OCI-LY1 (cell line): ENCODE measurements at regions not wholly inside any gene's neighbourhood (a gene's known extent, or its start where the extent isn't known, plus 50 kb on each side); places are given as distances from the start of the nearest gene placed in this dataset.

Experiments
- EZH2 ChIP-seq: fragments of 200-600 bp; sonication (generic), shearing (Covaris generic); IDR thresholded peaks from 2 replicates; pipeline ENCODE4 v1.8.0; 2017; ENCODE audit warnings: borderline replicate concordance, mixed run types, mild to moderate bottlenecking, antibody characterized with exemption, low read length, moderate library complexity, mixed read lengths
- TF ChIP-seq, protein P1 (sequence below): fragments of 200-600 bp; sonication (generic), shearing (Covaris generic); IDR thresholded peaks from 2 replicates; pipeline ENCODE4 v1.5.1; 2017; ENCODE audit warnings: mild to moderate bottlenecking, antibody characterized with exemption, low read length, moderate library complexity, mixed read lengths

DNA sequence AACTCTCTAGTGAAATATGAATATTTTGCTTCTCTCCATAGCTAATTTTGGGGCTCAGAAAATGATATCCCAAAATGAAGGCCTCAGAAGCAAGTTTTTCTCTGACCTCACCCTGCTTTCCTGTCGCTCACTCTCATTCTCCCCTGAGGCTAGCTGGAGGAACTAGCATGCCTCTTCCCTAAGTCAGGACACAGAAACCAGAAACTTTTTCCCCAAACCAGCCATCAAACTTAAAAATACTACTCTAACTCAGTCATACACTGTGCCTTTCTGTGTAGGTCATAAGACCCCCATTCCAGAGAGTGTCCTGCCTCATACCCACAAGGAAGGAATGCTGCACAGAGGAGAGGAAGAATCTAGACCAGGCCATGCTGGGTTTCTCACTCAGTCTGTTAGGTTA lies 329.6 kb downstream of the PCDH20 start:
- TF ChIP-seq EZH2: no peak
- TF ChIP-seq, protein P1, sequence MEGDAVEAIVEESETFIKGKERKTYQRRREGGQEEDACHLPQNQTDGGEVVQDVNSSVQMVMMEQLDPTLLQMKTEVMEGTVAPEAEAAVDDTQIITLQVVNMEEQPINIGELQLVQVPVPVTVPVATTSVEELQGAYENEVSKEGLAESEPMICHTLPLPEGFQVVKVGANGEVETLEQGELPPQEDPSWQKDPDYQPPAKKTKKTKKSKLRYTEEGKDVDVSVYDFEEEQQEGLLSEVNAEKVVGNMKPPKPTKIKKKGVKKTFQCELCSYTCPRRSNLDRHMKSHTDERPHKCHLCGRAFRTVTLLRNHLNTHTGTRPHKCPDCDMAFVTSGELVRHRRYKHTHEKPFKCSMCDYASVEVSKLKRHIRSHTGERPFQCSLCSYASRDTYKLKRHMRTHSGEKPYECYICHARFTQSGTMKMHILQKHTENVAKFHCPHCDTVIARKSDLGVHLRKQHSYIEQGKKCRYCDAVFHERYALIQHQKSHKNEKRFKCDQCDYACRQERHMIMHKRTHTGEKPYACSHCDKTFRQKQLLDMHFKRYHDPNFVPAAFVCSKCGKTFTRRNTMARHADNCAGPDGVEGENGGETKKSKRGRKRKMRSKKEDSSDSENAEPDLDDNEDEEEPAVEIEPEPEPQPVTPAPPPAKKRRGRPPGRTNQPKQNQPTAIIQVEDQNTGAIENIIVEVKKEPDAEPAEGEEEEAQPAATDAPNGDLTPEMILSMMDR: no peak
